GM21717 (cell line): ENCODE measurements at regions not wholly inside any gene's neighbourhood (a gene's known extent, or its start where the extent isn't known, plus 50 kb on each side); places are given as distances from the start of the nearest gene placed in this dataset.
"Not testable (repeated sequence)": the region's sequence is repeated elsewhere in the genome, so short reads cannot be mapped to it uniquely, and the experiment has no call there.

Experiments
- ATAC-seq: cut with Tn5 transposase; IDR thresholded peaks from one replicate; pipeline ENCODE4 v1.9.1; 2021; ENCODE audit warnings: mild to moderate bottlenecking, moderate library complexity; ENCODE audit not compliant: unreplicated experiment

GRCh38 chr12:88914967-88915366, 334.7 kb upstream of the KITLG start:
- ATAC-seq, result no peak

GRCh38 chr12:88909510-88909909, 329.2 kb upstream of the KITLG start:
- ATAC-seq, result no peak

GRCh38 chr12:88908345-88908744, 328.1 kb upstream of the KITLG start:
- no peak for ATAC-seq

GRCh38 chr12:88904705-88905104, 324.4 kb upstream of the KITLG start:
- ATAC-seq, result no peak

- ATAC-seq, result no peak
Observed at GRCh38 chr12:88903333-88903732, 323.1 kb upstream of the KITLG start.

GRCh38 chr12:88897723-88898122, 317.5 kb upstream of the KITLG start:
- ATAC-seq, result no peak

- no peak for ATAC-seq
Observed at GRCh38 chr12:88896958-88897357, 316.7 kb upstream of the KITLG start.

- ATAC-seq, result no peak
Observed at GRCh38 chr12:88895634-88896033, 315.4 kb upstream of the KITLG start.

- ATAC-seq, result no peak
Observed at GRCh38 chr12:88893801-88894200, 313.5 kb upstream of the KITLG start.

GRCh38 chr12:88891434-88891833, 311.2 kb upstream of the KITLG start:
- not testable (repeated sequence) for ATAC-seq

GRCh38 chr12:88889326-88890110, 309.2 kb upstream of the KITLG start:
- ATAC-seq, result no peak

GRCh38 chr12:88884600-88884999, 304.3 kb upstream of the KITLG start:
- peak; percentile 87 for ATAC-seq

- ATAC-seq, result no peak
Observed at GRCh38 chr12:88882662-88883061, 302.4 kb upstream of the KITLG start.

- ATAC-seq, result no peak
Observed at GRCh38 chr12:88880051-88880450, 299.8 kb upstream of the KITLG start.

- ATAC-seq, result no peak
Observed at GRCh38 chr12:88878295-88878694, 298.0 kb upstream of the KITLG start.

- ATAC-seq, result no peak
Observed at GRCh38 chr12:88876857-88877256, 296.6 kb upstream of the KITLG start.

GRCh38 chr12:88870000-88870737, 289.9 kb upstream of the KITLG start:
- no peak for ATAC-seq

GRCh38 chr12:88868050-88868449, 287.8 kb upstream of the KITLG start:
- ATAC-seq, result no peak

GRCh38 chr12:88867510-88867909, 287.2 kb upstream of the KITLG start:
- ATAC-seq, result no peak

- no peak for ATAC-seq
Observed at GRCh38 chr12:88866881-88867280, 286.6 kb upstream of the KITLG start.

- ATAC-seq, result no peak
Observed at GRCh38 chr12:88865537-88865936, 285.3 kb upstream of the KITLG start.

- no peak for ATAC-seq
Observed at GRCh38 chr12:88860851-88861250, 280.6 kb upstream of the KITLG start.
